C1 segment of cervical spinal cord (tissue), 14 donors: ENCODE measurements at regions not wholly inside any gene's neighbourhood (a gene's known extent, or its start where the extent isn't known, plus 50 kb on each side); places are given as distances from the start of the nearest gene placed in this dataset.

Experiments
- DNase-seq, 14 donors: peaks; one replicate each; lab custom pipeline; 2025; lab: John Stamatoyannopoulos, UW

- peak in 2 of 14 donors; percentile 3 to 6 for DNase-seq
Measured at GRCh38 chr5:10876006-10876744, 115.1 kb upstream of the DAP start.

- no peak for DNase-seq
Measured at GRCh38 chr5:10875201-10875768, 114.3 kb upstream of the DAP start.

GRCh38 chr5:10874541-10874940 is 113.5 kb upstream of the DAP start:
- no peak for DNase-seq

GRCh38 chr5:10870791-10871190 is 109.8 kb upstream of the DAP start:
- DNase-seq: no peak

- no peak for DNase-seq
Measured at GRCh38 chr5:10868956-10869355, 107.9 kb upstream of the DAP start.

GRCh38 chr5:10867389-10868303 is 106.6 kb upstream of the DAP start:
- no peak for DNase-seq

GRCh38 chr5:10866913-10867312 is 105.9 kb upstream of the DAP start:
- no peak for DNase-seq

GRCh38 chr5:10863763-10864383 is 102.8 kb upstream of the DAP start:
- peak in 5 of 14 donors; percentile 4 to 41 (median 22) for DNase-seq

- no peak for DNase-seq
Measured at GRCh38 chr5:10862085-10862484, 101.1 kb upstream of the DAP start.

GRCh38 chr5:10861423-10861790 is 100.4 kb upstream of the DAP start:
- DNase-seq: no peak

- DNase-seq: peak in 1 of 14 donors; percentile 8
Measured at GRCh38 chr5:10860645-10861422, 99.8 kb upstream of the DAP start.

GRCh38 chr5:10860196-10860543 is 99.1 kb upstream of the DAP start:
- no peak for DNase-seq

GRCh38 chr5:10859393-10860195 is 98.6 kb upstream of the DAP start:
- DNase-seq: no peak

- no peak for DNase-seq
Measured at GRCh38 chr5:10858945-10859344, 97.9 kb upstream of the DAP start.

- DNase-seq: no peak
Measured at GRCh38 chr5:10858307-10858706, 97.3 kb upstream of the DAP start.

GRCh38 chr5:10857338-10857733 is 96.3 kb upstream of the DAP start:
- no peak for DNase-seq

- DNase-seq: peak in 8 of 14 donors; percentile 8 to 66 (median 40)
Measured at GRCh38 chr5:10856683-10857337, 95.8 kb upstream of the DAP start.

GRCh38 chr5:10856071-10856470 is 95.0 kb upstream of the DAP start:
- no peak for DNase-seq

- DNase-seq: no peak
Measured at GRCh38 chr5:10854506-10855277, 93.7 kb upstream of the DAP start.
